SW 1271 (cell line): ENCODE measurements at regions not wholly inside any gene's neighbourhood (a gene's known extent, or its start where the extent isn't known, plus 50 kb on each side); places are given as distances from the start of the nearest gene placed in this dataset.

Experiments used
- DNase-seq, 2 experiments: peaks; one replicate each; lab custom pipeline; 2025; lab: John Stamatoyannopoulos, UW

- no peak for DNase-seq
These were observed 100.8 kb upstream of the WASF3 start for GRCh38 chr13:26456650-26457049.

GRCh38 chr13:26457212-26457611 is 100.3 kb upstream of the WASF3 start:
- DNase-seq = no peak

- no peak for DNase-seq
These were observed 99.2 kb upstream of the WASF3 start for GRCh38 chr13:26458196-26458749.

GRCh38 chr13:26459276-26460131 is 98.0 kb upstream of the WASF3 start:
- DNase-seq = peak in 1 of 2 experiments; percentile 16

- no peak for DNase-seq
These were observed 96.8 kb upstream of the WASF3 start for GRCh38 chr13:26460648-26461047.

GRCh38 chr13:26463296-26463695 is 94.2 kb upstream of the WASF3 start:
- DNase-seq = no peak

- no peak for DNase-seq
These were observed 93.6 kb upstream of the WASF3 start for GRCh38 chr13:26463848-26464247.

- DNase-seq = no peak
These were observed 92.0 kb upstream of the WASF3 start for GRCh38 chr13:26465514-26465913.

- no peak for DNase-seq
These were observed 91.5 kb upstream of the WASF3 start for GRCh38 chr13:26465954-26466353.

- DNase-seq = no peak
These were observed 89.2 kb upstream of the WASF3 start for GRCh38 chr13:26468265-26468801.

- no peak for DNase-seq
These were observed 87.9 kb upstream of the WASF3 start for GRCh38 chr13:26469602-26470001.

GRCh38 chr13:26471807-26472206 is 85.7 kb upstream of the WASF3 start:
- DNase-seq = no peak

GRCh38 chr13:26473571-26474230 is 83.8 kb upstream of the WASF3 start:
- no peak for DNase-seq

GRCh38 chr13:26474286-26474685 is 83.2 kb upstream of the WASF3 start:
- no peak for DNase-seq

GRCh38 chr13:26475176-26476110 is 82.0 kb upstream of the WASF3 start:
- no peak for DNase-seq

- DNase-seq = no peak
These were observed 81.2 kb upstream of the WASF3 start for GRCh38 chr13:26476111-26476781.

GRCh38 chr13:26476782-26477142 is 80.7 kb upstream of the WASF3 start:
- DNase-seq = no peak

GRCh38 chr13:26477681-26478080 is 79.8 kb upstream of the WASF3 start:
- DNase-seq = no peak

GRCh38 chr13:26480246-26480855 is 77.1 kb upstream of the WASF3 start:
- no peak for DNase-seq

GRCh38 chr13:26482451-26483197 is 74.9 kb upstream of the WASF3 start:
- peak; percentile 3 to 60 for DNase-seq
